B cell (primary cell): ENCODE measurements at regions not wholly inside any gene's neighbourhood (a gene's known extent, or its start where the extent isn't known, plus 50 kb on each side); places are given as distances from the start of the nearest gene placed in this dataset.

Source experiments
- ATAC-seq: fragments of 200-7000 bp; cut with Tn5 transposase; one replicate; pipeline ENCODE4 v1.10.0; 2021; ENCODE audit warnings: low read depth, mild to moderate bottlenecking, moderate number of reproducible peaks, moderate library complexity
- CTCF ChIA-PET: fragments of 350-600 bp; sonication (Branson Sonifier 250); formaldehyde crosslinking; loops from one replicate; lab custom pipeline; 2021; ENCODE audit warnings: antibody characterized with exemption, inconsistent platforms; lab: Charles Lee
- POLR2A ChIA-PET: fragments of 350-600 bp; sonication (Branson Sonifier 250); formaldehyde crosslinking; loops from one replicate; lab custom pipeline; 2021; ENCODE audit warnings: antibody characterized with exemption; lab: Charles Lee
- DNase-seq: peaks from one replicate; pipeline ENCODE4 v3.0.0; 2013
- H2AFZ ChIP-seq: 2 replicates; pipeline ENCODE4 v1.6.1; 2012; ENCODE audit warnings: mild to moderate bottlenecking, low read depth, low read length; ENCODE audit not compliant: insufficient read depth, poor library complexity, severe bottlenecking
- H3K27ac ChIP-seq, 2 donors: 1 replicate in 1 of 2; 2 replicates in 1 of 2; pipeline ENCODE4 v1.5.1; 2012 to 2013; ENCODE audit warnings: low read length in 2 of 2, mild to moderate bottlenecking in 2 of 2, moderate library complexity in 1 of 2
- H3K27me3 ChIP-seq, 4 experiments: fragments of 200-600 bp in 1 of 4; sonication (generic) in 1 of 4; replicated peaks in 1 of 4; 1 replicate in 2 of 4; 2 replicates in 2 of 4; pipeline versions ENCODE4 v1.6.1 to v1.7.0; 2013 to 2016; ENCODE audit warnings: low read length in 3 of 4, mild to moderate bottlenecking in 2 of 4, mixed read lengths in 1 of 4, moderate library complexity in 1 of 4; ENCODE audit not compliant: insufficient read depth in 4 of 4, control insufficient read depth in 3 of 4; ENCODE audit errors: control extremely low read depth in 1 of 4
- H3K36me3 ChIP-seq, 2 experiments: replicated peaks in 1 of 2; 1 replicate in 1 of 2; 2 replicates in 1 of 2; pipeline versions ENCODE4 v1.6.1 to v1.7.1; 2013; ENCODE audit warnings: low read length in 1 of 2; ENCODE audit not compliant: insufficient read depth in 2 of 2, control insufficient read depth in 1 of 2; ENCODE audit errors: control extremely low read depth in 1 of 2, extremely low read depth in 1 of 2
- H3K4me1 ChIP-seq, 2 donors: fragments of 200-600 bp in 1 of 2; sonication (generic) in 1 of 2; 1 replicate in 1 of 2; 2 replicates in 1 of 2; pipeline versions ENCODE4 v1.5.1 to v1.6.1; 2013 to 2017; ENCODE audit warnings: low read length in 2 of 2; ENCODE audit not compliant: control insufficient read depth in 2 of 2, insufficient read depth in 2 of 2
- H3K4me2 ChIP-seq: replicated peaks from 2 replicates; pipeline ENCODE3; 2012; ENCODE audit warnings: mild to moderate bottlenecking, low read depth, low read length; ENCODE audit not compliant: poor library complexity, severe bottlenecking
- H3K4me3 ChIP-seq, 5 experiments: fragments of 200-600 bp in 1 of 5; sonication (generic) in 1 of 5; 1 replicate in 3 of 5; 2 replicates in 2 of 5; pipeline versions ENCODE4 v1.5.1 to v1.7.0; 2011 to 2016; ENCODE audit warnings: low read length in 4 of 5, mild to moderate bottlenecking in 4 of 5, low read depth in 2 of 5, control low read depth in 1 of 5, moderate library complexity in 1 of 5; ENCODE audit not compliant: insufficient read depth in 1 of 5; ENCODE audit errors: control extremely low read depth in 1 of 5, extremely low read depth in 1 of 5
- H3K79me2 ChIP-seq: fragments of 200-600 bp; sonication (generic); one replicate; pipeline ENCODE4 v1.6.0; 2016; ENCODE audit warnings: low read length; ENCODE audit not compliant: control insufficient read depth, insufficient read depth
- H3K9ac ChIP-seq: fragments of 200-600 bp; sonication (generic); 2 replicates; pipeline ENCODE4 v1.6.1; 2017; ENCODE audit warnings: mild to moderate bottlenecking, low read length, moderate library complexity
- H3K9me3 ChIP-seq, 3 donors: one replicate each; pipeline versions ENCODE4 v1.6.1 to v1.7.1; 2013; ENCODE audit warnings: low read length in 2 of 3; ENCODE audit not compliant: control insufficient read depth in 2 of 3, insufficient read depth in 1 of 3; ENCODE audit errors: control extremely low read depth in 1 of 3
- H4K20me1 ChIP-seq: 2 replicates; pipeline ENCODE4 v1.6.0; 2012; ENCODE audit warnings: mild to moderate bottlenecking, low read length; ENCODE audit not compliant: insufficient read depth, control insufficient read depth, poor library complexity, severe bottlenecking
- H3K27ac Mint-ChIP-seq: one replicate; pipeline ENCODE4 v1.8.0; 2021; ENCODE audit warnings: mixed read lengths
- H3K27me3 Mint-ChIP-seq: one replicate; pipeline ENCODE4 v1.8.0; 2021; ENCODE audit warnings: mixed read lengths
- H3K4me1 Mint-ChIP-seq: one replicate; pipeline ENCODE4 v1.8.0; 2021; ENCODE audit warnings: mixed read lengths
- H3K4me3 Mint-ChIP-seq: one replicate; pipeline ENCODE4 v1.8.0; 2021; ENCODE audit warnings: mixed read lengths
- H3K9me3 Mint-ChIP-seq: one replicate; pipeline ENCODE4 v1.8.0; 2022; ENCODE audit warnings: mixed read lengths; ENCODE audit not compliant: insufficient read depth
- CTCF ChIP-seq: fragments of 200-600 bp; IDR thresholded peaks from one replicate; pipeline ENCODE4 v1.8.0; 2022; ENCODE audit warnings: antibody characterized with exemption, mild to moderate bottlenecking
- EZH2 ChIP-seq: IDR thresholded peaks from 2 replicates; pipeline ENCODE4 v1.6.1; 2012; ENCODE audit warnings: borderline replicate concordance, low read depth, mild to moderate bottlenecking, moderate library complexity, low read length; ENCODE audit not compliant: insufficient read depth, poor library complexity, severe bottlenecking
- WGBS: methylation state at CpG from one replicate; pipeline ENCODE4 v1.1.5; 2013; ENCODE audit warnings: missing lambda C conversion rate; ENCODE audit not compliant: insufficient coverage; 5-methylcytosine and 5-hydroxymethylcytosine counted together
- intact Hi-C: fragments of 100-400 bp; cut with micrococcal nuclease; formaldehyde crosslinking; loops from one replicate; pipeline ENCODE4 v1.10.0; 2022

GRCh38 chr6:79143320-79143898, 65.4 kb upstream of the PHIP start:
- intact Hi-C loops = no loop called here
- H3K27ac ChIP-seq = no peak overlapping the region
- no peak for ATAC-seq
- no peak overlapping the region for H3K9ac ChIP-seq
- no peak overlapping the region for H3K4me2 ChIP-seq
- no peaks in the 10 kb centered on the region for H3K79me2 ChIP-seq
- DNase-seq = no peak
- H3K36me3 ChIP-seq = no peaks in the 10 kb centered on the region
- WGBS = 70% methylated on average over 2 of the region's 2 CpGs
- TF ChIP-seq EZH2 = no peak
- no peak for TF ChIP-seq CTCF
- Mint-ChIP-seq H3K27me3 (peaks cover 3% of the 10 kb centered on the region), H3K27ac (no peak overlapping the region), H3K4me1 (no peaks in the 10 kb centered on the region), H3K4me3 (no peak overlapping the region), H3K9me3 (peaks cover 2% of the 10 kb centered on the region)
- H3K4me3 ChIP-seq = no peak overlapping the region
- ChIA-PET CTCF (no interaction called here), POLR2A (no interaction called here)
- no peaks in the 10 kb centered on the region for H3K9me3 ChIP-seq
- no peak overlapping the region for H2AFZ ChIP-seq
- no peaks in the 10 kb centered on the region for H3K27me3 ChIP-seq
- H3K4me1 ChIP-seq = no peaks in the 10 kb centered on the region
- no peaks in the 10 kb centered on the region for H4K20me1 ChIP-seq

GRCh38 chr6:79138146-79138545, 60.1 kb upstream of the PHIP start:
- Mint-ChIP-seq H3K4me1 (no peaks in the 10 kb centered on the region), H3K4me3 (no peak overlapping the region), H3K27me3 (peaks cover 8% of the 10 kb centered on the region), H3K9me3 (peaks cover 11% of the 10 kb centered on the region), H3K27ac (no peak overlapping the region)
- intact Hi-C loops = no loop called here
- 80% methylated on average over 1 of the region's 1 CpG for WGBS
- Histone ChIP-seq H3K9ac (no peak overlapping the region), H3K36me3 (no peaks in the 10 kb centered on the region), H3K27ac (no peak overlapping the region), H3K4me3 (no peak overlapping the region), H2AFZ (no peak overlapping the region), H4K20me1 (no peaks in the 10 kb centered on the region), H3K4me2 (no peak overlapping the region), H3K4me1 (no peaks in the 10 kb centered on the region), H3K9me3 (peaks cover 0 to 14% (median 5%) of the 10 kb centered on the region in 3 donors), H3K79me2 (no peaks in the 10 kb centered on the region), H3K27me3 (peaks cover 0 to 9% (median 3%) of the 10 kb centered on the region in 4 experiments)
- CTCF ChIA-PET = no interaction called here
- POLR2A ChIA-PET = no interaction called here
- ATAC-seq (no peak), DNase-seq (no peak)
- TF ChIP-seq EZH2 = no peak
- no peak for TF ChIP-seq CTCF
